ENCODE measurements at regions not wholly inside any gene's neighbourhood (a gene's known extent, or its start where the extent isn't known, plus 50 kb on each side); places are given as distances from the start of the nearest gene placed in this dataset.
"Not testable (repeated sequence)": the region's sequence is repeated elsewhere in the genome, so short reads cannot be mapped to it uniquely, and the experiment has no call there.

- TF ChIP-seq, protein P1, sequence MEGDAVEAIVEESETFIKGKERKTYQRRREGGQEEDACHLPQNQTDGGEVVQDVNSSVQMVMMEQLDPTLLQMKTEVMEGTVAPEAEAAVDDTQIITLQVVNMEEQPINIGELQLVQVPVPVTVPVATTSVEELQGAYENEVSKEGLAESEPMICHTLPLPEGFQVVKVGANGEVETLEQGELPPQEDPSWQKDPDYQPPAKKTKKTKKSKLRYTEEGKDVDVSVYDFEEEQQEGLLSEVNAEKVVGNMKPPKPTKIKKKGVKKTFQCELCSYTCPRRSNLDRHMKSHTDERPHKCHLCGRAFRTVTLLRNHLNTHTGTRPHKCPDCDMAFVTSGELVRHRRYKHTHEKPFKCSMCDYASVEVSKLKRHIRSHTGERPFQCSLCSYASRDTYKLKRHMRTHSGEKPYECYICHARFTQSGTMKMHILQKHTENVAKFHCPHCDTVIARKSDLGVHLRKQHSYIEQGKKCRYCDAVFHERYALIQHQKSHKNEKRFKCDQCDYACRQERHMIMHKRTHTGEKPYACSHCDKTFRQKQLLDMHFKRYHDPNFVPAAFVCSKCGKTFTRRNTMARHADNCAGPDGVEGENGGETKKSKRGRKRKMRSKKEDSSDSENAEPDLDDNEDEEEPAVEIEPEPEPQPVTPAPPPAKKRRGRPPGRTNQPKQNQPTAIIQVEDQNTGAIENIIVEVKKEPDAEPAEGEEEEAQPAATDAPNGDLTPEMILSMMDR (IDR thresholded peaks at IDR 0.05; ENCODE audit: control insufficient read depth, insufficient read depth, low read depth, low read length, missing control alignments): no peak
- no peak overlapping the region for H3K4me3 ChIP-seq (ENCODE audit: control insufficient read depth, low read depth, low read length)
- no peak for DNase-seq (ENCODE audit: low read depth)
Measured at GRCh38 chr10:77726301-77726700, 88.7 kb upstream of the KCNMA1 start.

- DNase-seq (ENCODE audit: low read depth): no peak
- TF ChIP-seq, protein P1 (IDR thresholded peaks at IDR 0.05; ENCODE audit: control insufficient read depth, insufficient read depth, low read depth, low read length, missing control alignments): no peak
- no peak overlapping the region for H3K4me3 ChIP-seq (ENCODE audit: control insufficient read depth, low read depth, low read length)
Measured at GRCh38 chr10:77724820-77725219, 87.2 kb upstream of the KCNMA1 start.

DNA sequence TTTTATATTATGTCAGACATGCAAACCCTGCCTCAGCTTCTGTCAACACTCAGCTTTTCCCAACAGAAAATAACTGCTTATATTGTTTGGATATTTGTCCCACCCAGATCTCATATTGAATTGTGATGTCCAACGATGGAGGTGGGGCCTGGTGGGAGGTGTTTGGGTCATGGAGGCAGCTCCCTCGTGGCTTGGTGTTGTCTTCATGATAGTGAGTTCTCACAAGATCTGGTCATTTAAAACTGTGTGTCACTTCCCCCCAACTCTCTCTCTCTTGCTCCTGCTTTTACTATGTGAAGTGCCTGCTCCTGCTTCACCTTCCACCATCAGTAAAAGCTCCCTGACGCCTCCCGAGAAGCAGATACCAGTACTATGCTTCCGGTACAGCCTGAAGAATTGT is 85.8 kb upstream of the KCNMA1 start:
- no peak for DNase-seq (ENCODE audit: low read depth)
- TF ChIP-seq, protein P1 (IDR thresholded peaks at IDR 0.05; ENCODE audit: control insufficient read depth, insufficient read depth, low read depth, low read length, missing control alignments): no peak
- H3K4me3 ChIP-seq (ENCODE audit: control insufficient read depth, low read depth, low read length): no peak overlapping the region

GRCh38 chr10:77722956-77723355 is 85.3 kb upstream of the KCNMA1 start:
- peak; percentile 13 for DNase-seq (ENCODE audit: low read depth)
- H3K4me3 ChIP-seq (ENCODE audit: control insufficient read depth, low read depth, low read length): not testable (repeated sequence)

GRCh38 chr10:77721815-77722214 is 84.2 kb upstream of the KCNMA1 start:
- TF ChIP-seq, protein P1 (IDR thresholded peaks at IDR 0.05; ENCODE audit: control insufficient read depth, insufficient read depth, low read depth, low read length, missing control alignments): no peak
- no peak overlapping the region for H3K4me3 ChIP-seq (ENCODE audit: control insufficient read depth, low read depth, low read length)
- DNase-seq (ENCODE audit: low read depth): no peak

GRCh38 chr10:77718957-77719356 is 81.3 kb upstream of the KCNMA1 start:
- DNase-seq (ENCODE audit: low read depth): no peak
- TF ChIP-seq, protein P1 (IDR thresholded peaks at IDR 0.05; ENCODE audit: control insufficient read depth, insufficient read depth, low read depth, low read length, missing control alignments): no peak
- no peak overlapping the region for H3K4me3 ChIP-seq (ENCODE audit: control insufficient read depth, low read depth, low read length)

DNA sequence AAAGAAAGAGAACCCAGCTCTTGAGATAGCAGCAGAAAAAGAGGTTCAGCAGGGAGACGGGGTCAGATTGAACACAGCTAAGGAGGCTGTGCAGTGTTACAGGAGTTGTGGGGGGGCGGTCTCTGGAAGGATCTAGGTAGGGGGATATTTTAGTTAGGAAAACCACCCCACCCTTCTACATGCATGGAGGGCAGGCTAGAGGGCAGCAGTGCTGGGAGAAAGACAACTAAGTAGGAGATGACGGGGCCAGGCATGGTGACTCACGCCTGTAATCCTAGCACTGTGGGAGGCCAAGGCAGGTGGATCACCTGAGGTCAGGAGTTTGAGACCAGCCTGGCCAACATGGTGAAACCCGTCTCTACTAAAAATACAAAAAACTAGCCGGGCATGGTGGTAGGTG is 80.7 kb upstream of the KCNMA1 start:
- TF ChIP-seq, protein P1 (IDR thresholded peaks at IDR 0.05; ENCODE audit: control insufficient read depth, insufficient read depth, low read depth, low read length, missing control alignments): peak; percentile 2
- not testable (repeated sequence) for H3K4me3 ChIP-seq (ENCODE audit: control insufficient read depth, low read depth, low read length); DNase-seq (ENCODE audit: low read depth)

Data from AG09309 (cell line).